ENCODE measurements at regions not wholly inside any gene's neighbourhood (a gene's known extent, or its start where the extent isn't known, plus 50 kb on each side); places are given as distances from the start of the nearest gene placed in this dataset.

GRCh38 chr7:41222746-41223145, 480.1 kb downstream of the INHBA start:
- intact Hi-C loops (cut with DNase I; ENCODE audit: low total_unique reads), result no loop called here
- in situ Hi-C loops (cut with MboI; ENCODE audit: low pct_ligation_motif_present in 1 of 4, low pct_unique_long_range_greater_than_20kb in 1 of 4, low sequenced_read_pairs in 3 of 4), result no loop called here
- DNase-seq, result no peak
- no peaks in the 10 kb centered on the region for H3K4me1 ChIP-seq
- no peak for TF ChIP-seq EP300 (IDR thresholded peaks at IDR 0.05; ENCODE audit: low read depth)
- no peak for TF ChIP-seq POLR2AphosphoS5 (IDR thresholded peaks at IDR 0.05)
- TF ChIP-seq CTCF (IDR thresholded peaks at IDR 0.05), result no peak
- TF ChIP-seq POLR2A (IDR thresholded peaks at IDR 0.05), result no peak
- no peaks in the 10 kb centered on the region for H3K36me3 ChIP-seq
- no peak overlapping the region for H3K4me3 ChIP-seq
- 95 to 100% methylated on average over 1 to 3 of the region's 3 CpGs for WGBS, 2 donors (ENCODE audit: low coverage in 1 of 2)
- H3K9me3 ChIP-seq, result no peaks in the 10 kb centered on the region
- no peaks in the 10 kb centered on the region for H3K27me3 ChIP-seq
- no peak overlapping the region for H3K27ac ChIP-seq

GRCh38 chr7:41220266-41220665, 482.6 kb downstream of the INHBA start:
- no peaks in the 10 kb centered on the region for H3K36me3 ChIP-seq
- 50% methylated on average over 1 of the region's 1 CpG; no CpG with 5 or more reads in 1 of the 2 donors for WGBS, 2 donors (ENCODE audit: low coverage in 1 of 2)
- H3K4me1 ChIP-seq, result no peaks in the 10 kb centered on the region
- in situ Hi-C loops (cut with MboI; ENCODE audit: low pct_ligation_motif_present in 1 of 4, low pct_unique_long_range_greater_than_20kb in 1 of 4, low sequenced_read_pairs in 3 of 4) (no loop called here), intact Hi-C loops (cut with DNase I; ENCODE audit: low total_unique reads) (no loop called here)
- DNase-seq, result no peak
- TF ChIP-seq POLR2A (IDR thresholded peaks at IDR 0.05) (no peak), EP300 (IDR thresholded peaks at IDR 0.05; ENCODE audit: low read depth) (no peak), CTCF (IDR thresholded peaks at IDR 0.05) (no peak), POLR2AphosphoS5 (IDR thresholded peaks at IDR 0.05) (no peak)
- H3K9me3 ChIP-seq, result no peaks in the 10 kb centered on the region
- H3K27me3 ChIP-seq, result no peaks in the 10 kb centered on the region
- no peak overlapping the region for H3K27ac ChIP-seq
- H3K4me3 ChIP-seq, result no peak overlapping the region

GRCh38 chr7:41219276-41219675, 483.6 kb downstream of the INHBA start:
- H3K27ac ChIP-seq, result no peak overlapping the region
- 67 to 70% methylated on average over 1 to 2 of the region's 2 CpGs for WGBS, 2 donors (ENCODE audit: low coverage in 1 of 2)
- H3K9me3 ChIP-seq, result no peaks in the 10 kb centered on the region
- DNase-seq, result no peak
- no peaks in the 10 kb centered on the region for H3K27me3 ChIP-seq
- intact Hi-C loops (cut with DNase I; ENCODE audit: low total_unique reads) (no loop called here), in situ Hi-C loops (cut with MboI; ENCODE audit: low pct_ligation_motif_present in 1 of 4, low pct_unique_long_range_greater_than_20kb in 1 of 4, low sequenced_read_pairs in 3 of 4) (no loop called here)
- H3K36me3 ChIP-seq, result no peaks in the 10 kb centered on the region
- H3K4me1 ChIP-seq, result no peaks in the 10 kb centered on the region
- TF ChIP-seq POLR2A (IDR thresholded peaks at IDR 0.05) (no peak), EP300 (IDR thresholded peaks at IDR 0.05; ENCODE audit: low read depth) (no peak), CTCF (IDR thresholded peaks at IDR 0.05) (no peak), POLR2AphosphoS5 (IDR thresholded peaks at IDR 0.05) (no peak)
- no peak overlapping the region for H3K4me3 ChIP-seq

GRCh38 chr7:41217306-41217705, 485.6 kb downstream of the INHBA start:
- DNase-seq, result no peak
- Histone ChIP-seq H3K27me3 (no peaks in the 10 kb centered on the region), H3K36me3 (no peaks in the 10 kb centered on the region), H3K27ac (no peak overlapping the region), H3K9me3 (no peaks in the 10 kb centered on the region), H3K4me1 (no peaks in the 10 kb centered on the region), H3K4me3 (no peak overlapping the region)
- TF ChIP-seq POLR2AphosphoS5 (IDR thresholded peaks at IDR 0.05) (no peak), CTCF (IDR thresholded peaks at IDR 0.05) (no peak), EP300 (IDR thresholded peaks at IDR 0.05; ENCODE audit: low read depth) (no peak)
- intact Hi-C loops (cut with DNase I; ENCODE audit: low total_unique reads), result no loop called here
- in situ Hi-C loops (cut with MboI; ENCODE audit: low pct_ligation_motif_present in 1 of 4, low pct_unique_long_range_greater_than_20kb in 1 of 4, low sequenced_read_pairs in 3 of 4), result no loop called here
- WGBS, 2 donors (ENCODE audit: low coverage in 1 of 2), result 71% methylated on average over 3 of the region's 3 CpGs; no CpG with 5 or more reads in 1 of the 2 donors
